GM12873 (cell line): ENCODE measurements at regions not wholly inside any gene's neighbourhood (a gene's known extent, or its start where the extent isn't known, plus 50 kb on each side); places are given as distances from the start of the nearest gene placed in this dataset.

Experiments used
- TF ChIP-seq, protein P1 (sequence below): IDR thresholded peaks from 2 replicates; pipeline ENCODE4 v1.5.1; 2012; ENCODE audit warnings: low read depth, mild to moderate bottlenecking, moderate library complexity, low read length, control low read depth; ENCODE audit not compliant: insufficient read depth; ENCODE audit errors: missing control alignments

DNA sequence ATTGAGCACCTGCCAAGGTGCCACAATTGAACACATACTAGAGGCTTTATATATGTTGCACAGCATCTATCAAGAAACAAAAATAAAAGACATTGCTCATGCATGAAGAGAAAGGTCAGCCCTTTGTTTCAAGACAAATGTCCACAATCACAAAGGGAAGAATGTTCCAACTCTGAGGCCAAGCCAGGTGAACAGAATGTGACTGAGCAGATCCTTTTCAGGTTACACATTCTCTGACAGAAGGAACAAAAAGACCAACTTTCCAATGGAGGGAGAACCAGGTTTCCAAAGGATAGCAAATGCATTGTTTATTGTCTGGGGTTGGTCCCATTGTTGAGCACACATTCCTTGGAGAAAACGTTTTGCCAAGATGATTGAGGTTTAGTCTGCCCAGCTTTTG, 50.2 kb upstream of the FAM174B start:
- TF ChIP-seq, protein P1, sequence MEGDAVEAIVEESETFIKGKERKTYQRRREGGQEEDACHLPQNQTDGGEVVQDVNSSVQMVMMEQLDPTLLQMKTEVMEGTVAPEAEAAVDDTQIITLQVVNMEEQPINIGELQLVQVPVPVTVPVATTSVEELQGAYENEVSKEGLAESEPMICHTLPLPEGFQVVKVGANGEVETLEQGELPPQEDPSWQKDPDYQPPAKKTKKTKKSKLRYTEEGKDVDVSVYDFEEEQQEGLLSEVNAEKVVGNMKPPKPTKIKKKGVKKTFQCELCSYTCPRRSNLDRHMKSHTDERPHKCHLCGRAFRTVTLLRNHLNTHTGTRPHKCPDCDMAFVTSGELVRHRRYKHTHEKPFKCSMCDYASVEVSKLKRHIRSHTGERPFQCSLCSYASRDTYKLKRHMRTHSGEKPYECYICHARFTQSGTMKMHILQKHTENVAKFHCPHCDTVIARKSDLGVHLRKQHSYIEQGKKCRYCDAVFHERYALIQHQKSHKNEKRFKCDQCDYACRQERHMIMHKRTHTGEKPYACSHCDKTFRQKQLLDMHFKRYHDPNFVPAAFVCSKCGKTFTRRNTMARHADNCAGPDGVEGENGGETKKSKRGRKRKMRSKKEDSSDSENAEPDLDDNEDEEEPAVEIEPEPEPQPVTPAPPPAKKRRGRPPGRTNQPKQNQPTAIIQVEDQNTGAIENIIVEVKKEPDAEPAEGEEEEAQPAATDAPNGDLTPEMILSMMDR, result no peak

DNA sequence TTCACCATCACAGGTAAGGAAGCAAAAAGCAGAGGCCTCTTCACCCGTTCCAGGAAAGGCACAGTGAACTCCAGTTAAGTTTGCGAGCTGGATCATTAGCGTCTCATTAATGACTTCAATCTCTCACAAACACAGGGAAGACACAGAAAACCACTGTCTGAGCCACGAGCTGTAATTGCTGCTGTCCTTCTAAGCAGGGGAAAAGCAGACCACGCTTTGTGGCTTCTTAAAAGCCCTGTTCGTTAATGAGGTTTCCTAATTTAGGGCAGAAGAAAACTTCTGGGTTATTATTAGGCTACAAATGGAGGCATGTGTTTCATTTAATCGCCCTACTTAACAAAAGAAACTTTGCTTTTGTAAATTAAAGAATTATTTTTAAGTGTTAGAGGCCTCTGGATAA, 50.6 kb upstream of the FAM174B start:
- TF ChIP-seq, protein P1, result no peak

DNA sequence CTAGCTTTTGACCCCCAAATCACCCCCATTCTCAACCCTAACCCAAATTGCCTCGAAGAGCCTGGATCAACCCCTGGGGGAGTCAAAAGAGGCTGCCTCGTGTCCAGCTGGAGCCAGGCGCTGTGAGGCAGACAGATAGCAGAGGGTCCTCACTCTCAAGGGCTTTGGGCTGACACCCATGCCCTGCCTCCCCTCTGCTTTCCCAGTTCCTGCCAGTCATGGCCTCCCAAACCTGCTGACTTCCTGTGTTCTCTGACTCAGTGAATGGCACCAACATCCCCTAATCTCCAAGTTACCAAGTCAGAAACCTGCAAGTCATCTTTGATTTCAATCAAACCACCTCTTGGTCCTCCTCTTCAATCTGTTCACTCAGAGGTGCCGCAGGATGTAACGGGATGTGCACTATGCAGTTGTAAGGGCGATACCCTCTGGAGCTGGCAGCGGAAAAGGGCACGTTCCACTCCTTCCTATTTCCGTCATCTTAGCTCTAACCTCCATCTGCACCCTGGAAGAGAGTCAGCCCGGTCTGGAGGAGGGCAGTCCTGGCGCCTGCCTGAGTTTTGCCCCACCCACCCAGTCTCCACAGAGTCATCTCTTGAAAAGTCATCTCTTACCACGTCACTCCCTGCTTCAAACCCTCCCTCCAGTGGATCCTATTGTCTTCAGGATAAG, 52.4 kb upstream of the FAM174B start:
- TF ChIP-seq, protein P1, result no peak

DNA sequence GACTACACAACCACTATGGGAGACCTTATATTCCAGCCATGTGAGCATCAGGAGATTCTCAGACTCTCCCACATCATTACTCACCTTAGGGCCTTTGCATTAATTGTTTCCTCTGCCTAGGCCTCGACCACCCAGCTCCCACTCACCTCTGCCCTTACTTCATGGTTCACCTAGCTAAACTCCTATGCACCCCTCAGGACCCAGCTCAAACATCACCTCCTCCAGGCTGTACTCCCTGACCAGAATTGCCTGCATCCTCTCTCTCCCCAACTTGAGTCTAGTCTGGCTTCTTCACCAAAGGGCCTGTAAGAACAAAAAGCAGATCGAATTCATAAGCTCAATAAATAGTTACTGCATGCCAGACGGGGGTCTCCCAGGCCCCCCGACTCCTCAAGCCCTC, 53.1 kb upstream of the FAM174B start:
- TF ChIP-seq, protein P1, result no peak

DNA sequence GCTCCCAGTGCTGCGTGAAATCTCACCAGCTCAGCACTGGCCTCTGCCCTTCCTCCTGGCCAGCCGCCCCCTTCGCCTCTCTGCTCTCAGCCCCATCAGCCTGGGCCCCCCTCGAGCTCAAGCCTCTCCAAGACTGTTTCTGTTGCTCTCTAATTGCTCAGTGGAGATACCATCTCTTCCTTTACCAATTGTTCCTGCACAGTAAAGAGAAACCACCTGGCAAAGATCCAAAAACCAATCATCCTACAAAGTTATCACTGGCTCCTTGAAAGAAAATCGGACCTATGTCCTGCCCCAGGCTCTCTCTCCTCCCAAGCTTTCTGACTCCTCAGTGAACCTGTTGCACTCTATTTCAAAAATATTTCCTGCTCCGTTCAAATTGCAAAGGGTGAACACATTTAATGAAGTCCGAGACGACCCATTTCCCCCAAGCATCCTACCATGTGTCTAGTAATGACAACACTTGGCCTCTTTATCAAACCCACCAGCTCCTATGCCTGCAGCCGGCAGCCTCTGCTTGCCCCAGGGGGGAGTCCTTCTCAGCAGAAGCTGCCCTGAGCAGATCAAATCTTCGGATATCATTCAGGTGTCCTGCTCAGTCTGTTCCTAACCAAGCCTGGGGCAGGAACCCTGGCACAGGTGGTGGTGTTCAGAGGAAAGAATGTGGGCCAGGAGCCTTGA, 53.7 kb upstream of the FAM174B start:
- TF ChIP-seq, protein P1, result no peak

DNA sequence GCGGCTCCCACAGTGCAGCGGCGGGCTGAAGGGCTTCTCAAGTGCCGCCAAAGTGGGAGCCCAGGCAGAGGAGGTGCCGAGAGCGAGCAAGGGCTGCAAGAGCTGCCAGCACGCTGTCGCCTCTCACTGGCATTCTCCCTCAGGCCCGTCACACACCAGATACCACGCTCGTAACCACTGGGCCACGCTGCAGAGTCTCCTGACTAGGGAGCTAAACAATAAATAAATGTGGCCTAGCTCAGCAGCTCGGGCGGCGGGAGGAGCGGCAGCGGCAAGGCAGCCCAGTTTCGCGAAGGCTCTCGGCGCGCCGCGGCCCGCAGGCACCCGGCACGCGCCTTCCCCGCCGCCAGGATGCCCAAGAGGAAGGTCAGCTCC, 55.9 kb upstream of the FAM174B start:
- TF ChIP-seq, protein P1, result no peak

DNA sequence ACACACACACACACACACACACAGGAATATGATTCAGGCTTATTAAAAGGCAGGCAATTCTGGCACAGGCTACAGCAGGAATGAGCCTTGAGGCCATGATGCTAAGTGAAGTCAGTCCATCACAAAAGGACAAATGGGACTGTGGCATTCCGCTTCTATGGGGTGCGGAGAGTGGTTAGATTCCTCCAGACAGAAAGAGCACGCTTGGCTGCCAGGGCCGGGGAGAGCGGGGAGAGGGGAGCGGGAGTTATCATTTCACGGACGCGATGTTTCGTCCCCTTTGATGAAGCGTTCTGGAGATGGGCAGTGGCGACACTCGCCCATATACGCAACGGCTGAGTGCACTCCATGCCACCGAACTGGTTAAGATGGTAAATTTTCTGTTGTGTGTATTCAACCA, 58.5 kb upstream of the FAM174B start:
- TF ChIP-seq, protein P1, result no peak
